Endothelial cell of umbilical vein (primary cell): ENCODE measurements at regions not wholly inside any gene's neighbourhood (a gene's known extent, or its start where the extent isn't known, plus 50 kb on each side); places are given as distances from the start of the nearest gene placed in this dataset.

Experiments used
- CTCF ChIP-seq, 2 donors: IDR thresholded peaks; 1 replicate in 1 of 2; 2 replicates in 1 of 2; pipeline ENCODE4 v1.5.1; 2011; ENCODE audit warnings: low read length in 2 of 2, mild to moderate bottlenecking in 2 of 2, moderate library complexity in 2 of 2, control low read depth in 1 of 2, inconsistent platforms in 1 of 2, low read depth in 1 of 2; ENCODE audit not compliant: insufficient read depth in 1 of 2; ENCODE audit errors: extremely low read depth in 1 of 2
- EZH2 ChIP-seq: IDR thresholded peaks from 2 replicates; pipeline ENCODE4 v1.6.1; 2012; ENCODE audit warnings: borderline replicate concordance, low read depth, mild to moderate bottlenecking, moderate library complexity, low read length, inconsistent platforms; ENCODE audit not compliant: severe bottlenecking
- FOS ChIP-seq: IDR thresholded peaks from 2 replicates; pipeline ENCODE4 v1.6.1; 2011; ENCODE audit warnings: mild to moderate bottlenecking, low read length, moderate library complexity, borderline replicate concordance; ENCODE audit not compliant: insufficient read depth
- GATA2 ChIP-seq: IDR thresholded peaks from 2 replicates; pipeline ENCODE4 v1.7.0; 2011; ENCODE audit warnings: low read depth, mild to moderate bottlenecking, moderate library complexity, mixed read lengths, low read length; ENCODE audit not compliant: insufficient read length, insufficient read depth
- JUN ChIP-seq: IDR thresholded peaks from 2 replicates; pipeline ENCODE4 v1.6.1; 2011; ENCODE audit warnings: borderline replicate concordance, low read depth; ENCODE audit not compliant: insufficient read length, insufficient read depth
- MAX ChIP-seq: IDR thresholded peaks from 2 replicates; pipeline ENCODE4 v1.6.1; 2011; ENCODE audit not compliant: insufficient read depth, insufficient read length
- MYC ChIP-seq: IDR thresholded peaks from one replicate; pipeline ENCODE4 v1.6.1; 2011; ENCODE audit warnings: mild to moderate bottlenecking, low read depth, low read length
- POLR2A ChIP-seq: IDR thresholded peaks from 2 replicates; pipeline ENCODE4 v1.6.1; 2012; ENCODE audit warnings: low read depth, mild to moderate bottlenecking, control low read depth, low read length

GRCh38 chr22:49305966-49306631, 521.6 kb downstream of the BRD1 start:
- no peak for TF ChIP-seq CTCF (IDR thresholded peaks at IDR 0.05; ENCODE audit: extremely low read depth in 1 of 2, insufficient read depth in 1 of 2, low read depth in 1 of 2, low read length in 2 of 2)
- no peak for TF ChIP-seq POLR2A
- TF ChIP-seq GATA2: no peak
- TF ChIP-seq MAX: no peak
- no peak for TF ChIP-seq MYC
- TF ChIP-seq JUN: no peak
- no peak for TF ChIP-seq FOS
- no peak for TF ChIP-seq EZH2
